Keratinocyte (primary cell): ENCODE measurements at regions not wholly inside any gene's neighbourhood (a gene's known extent, or its start where the extent isn't known, plus 50 kb on each side); places are given as distances from the start of the nearest gene placed in this dataset.
A peak's percentile ranks its signal among the peaks of the same experiment; 100 is the strongest.

Source experiments
- DNase-seq: peaks from one replicate; pipeline ENCODE4 v3.0.0-alpha.2; 2011; ENCODE audit warnings: low read depth, missing footprints, low spot score
- FAIRE-seq: peaks from 2 replicates; lab custom pipeline; 2011; peaks lifted over from hg19 to GRCh38; lab: Jason Lieb, UNC
- H2AFZ ChIP-seq: 2 replicates; pipeline ENCODE4 v1.6.0; 2012; ENCODE audit warnings: low read length, control low read depth, inconsistent platforms; ENCODE audit not compliant: control insufficient read depth
- H3K27ac ChIP-seq: 2 replicates; pipeline ENCODE4 v1.5.1; 2011; ENCODE audit warnings: low read length; ENCODE audit not compliant: control insufficient read depth, insufficient read depth
- H3K27me3 ChIP-seq: 3 replicates; pipeline ENCODE4 v1.6.0; 2011; ENCODE audit warnings: low read length; ENCODE audit not compliant: control insufficient read depth, insufficient read depth; ENCODE audit errors: extremely low read depth
- H3K36me3 ChIP-seq, 2 experiments: 2 replicates in 1 of 2; 3 replicates in 1 of 2; pipeline ENCODE4 v1.5.1; 2011; ENCODE audit warnings: low read length in 2 of 2, mild to moderate bottlenecking in 1 of 2; ENCODE audit not compliant: control insufficient read depth in 2 of 2, insufficient read depth in 2 of 2; ENCODE audit errors: extremely low read depth in 1 of 2
- H3K4me1 ChIP-seq: 3 replicates; pipeline ENCODE4 v1.5.1; 2011; ENCODE audit warnings: low read length; ENCODE audit not compliant: control insufficient read depth, insufficient read depth; ENCODE audit errors: extremely low read depth
- H3K4me2 ChIP-seq: 3 replicates; pipeline ENCODE4 v1.6.0; 2011; ENCODE audit warnings: low read depth, low read length; ENCODE audit not compliant: control insufficient read depth, insufficient read depth; ENCODE audit errors: extremely low read depth
- H3K4me3 ChIP-seq, 3 experiments: fragments of 200-600 bp in 1 of 3; sonication (generic) in 1 of 3; 2 replicates in 2 of 3; 3 replicates in 1 of 3; pipeline ENCODE4 v1.5.1; 2011 to 2016; ENCODE audit warnings: low read length in 3 of 3, mild to moderate bottlenecking in 3 of 3, control low read depth in 2 of 3, inconsistent platforms in 1 of 3, low read depth in 1 of 3, mixed read lengths in 1 of 3, mixed run types in 1 of 3, moderate library complexity in 1 of 3; ENCODE audit not compliant: control insufficient read depth in 2 of 3, insufficient read depth in 2 of 3; ENCODE audit errors: extremely low read depth in 1 of 3
- H3K79me2 ChIP-seq: 2 replicates; pipeline ENCODE4 v1.6.0; 2012; ENCODE audit warnings: low read length; ENCODE audit not compliant: control insufficient read depth, insufficient read depth
- H3K9ac ChIP-seq: 3 replicates; pipeline ENCODE4 v1.6.0; 2011; ENCODE audit warnings: low read length; ENCODE audit not compliant: control insufficient read depth, insufficient read depth; ENCODE audit errors: extremely low read depth
- H3K9me1 ChIP-seq: 3 replicates; pipeline ENCODE4 v1.6.0; 2011; ENCODE audit warnings: low read length; ENCODE audit not compliant: control insufficient read depth, insufficient read depth; ENCODE audit errors: extremely low read depth
- H3K9me3 ChIP-seq: 2 replicates; pipeline ENCODE4 v1.5.1; 2012; ENCODE audit warnings: low read depth, low read length; ENCODE audit not compliant: control insufficient read depth
- H4K20me1 ChIP-seq: 3 replicates; pipeline ENCODE4 v1.6.0; 2011; ENCODE audit warnings: low read length; ENCODE audit not compliant: control insufficient read depth, insufficient read depth; ENCODE audit errors: extremely low read depth
- CTCF ChIP-seq, 3 experiments: IDR thresholded peaks in 1 of 3; conservative IDR thresholded peaks in 1 of 3; optimal IDR thresholded peaks in 1 of 3; 2 replicates in 2 of 3; 3 replicates in 1 of 3; pipeline versions ENCODE3 to v1.5.1; 2011; ENCODE audit warnings: low read length in 3 of 3, mild to moderate bottlenecking in 3 of 3, moderate library complexity in 2 of 3, control low read depth in 1 of 3, inconsistent platforms in 1 of 3; ENCODE audit not compliant: insufficient read depth in 2 of 3; ENCODE audit errors: extremely low read depth in 1 of 3
- EZH2 ChIP-seq: IDR thresholded peaks from one replicate; pipeline ENCODE4 v1.6.1; 2012; ENCODE audit warnings: inconsistent platforms, mild to moderate bottlenecking, low read length, moderate library complexity
- dilution Hi-C: fragments of 300-500 bp; cut with MboI; formaldehyde crosslinking; loops from one replicate; pipeline ENCODE4 v1.7.0; 2020; ENCODE audit warnings: low sequenced_read_pairs; ENCODE audit not compliant: extremely low pct_ligation_motif_present

GRCh38 chr1:56024155-56024554, 555.2 kb downstream of the PLPP3 start:
- no peak for FAIRE-seq

DNA sequence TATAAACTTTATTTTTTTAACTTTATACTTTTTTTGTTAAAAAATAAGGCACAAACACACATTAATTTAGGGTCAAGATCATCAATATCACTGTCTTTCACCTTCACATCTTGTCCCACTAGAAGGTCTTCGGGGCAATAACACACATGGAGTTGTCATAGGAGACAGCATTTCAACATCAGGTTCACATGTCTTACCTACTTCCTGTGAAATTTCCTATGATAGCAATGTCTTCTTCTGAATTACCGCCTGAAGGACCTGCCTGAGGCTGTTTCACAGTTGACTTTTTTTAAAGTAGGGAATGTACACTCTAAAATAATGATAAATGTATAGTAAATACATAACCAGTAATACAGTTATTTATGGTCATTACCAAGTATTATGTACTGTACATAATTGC, 559.4 kb downstream of the PLPP3 start:
- Histone ChIP-seq H3K9me3 (no peaks in the 10 kb centered on the region), H3K36me3 (no peaks in the 10 kb centered on the region), H3K4me3 (no peak overlapping the region), H3K79me2 (no peaks in the 10 kb centered on the region), H3K4me2 (no peak overlapping the region), H3K4me1 (no peaks in the 10 kb centered on the region), H4K20me1 (no peaks in the 10 kb centered on the region), H3K27me3 (no peaks in the 10 kb centered on the region), H3K27ac (no peak overlapping the region), H2AFZ (no peak overlapping the region), H3K9me1 (no peaks in the 10 kb centered on the region), H3K9ac (no peak overlapping the region)
- DNase-seq: no peak
- dilution Hi-C loops: no loop called here
- TF ChIP-seq CTCF (optimal IDR thresholded peaks at IDR 0.05 in 1 of 3, IDR thresholded peaks at IDR 0.05 in 1 of 3, conservative IDR thresholded peaks at IDR 0.05 in 1 of 3; ENCODE audit: extremely low read depth in 1 of 3, insufficient read depth in 2 of 3, low read length in 3 of 3) (no peak), EZH2 (no peak)
- no peak for FAIRE-seq

More at GRCh38 chr1:56024155-56024554, 555.2 kb downstream of the PLPP3 start:
- H3K9ac ChIP-seq: no peak overlapping the region
- H3K9me3 ChIP-seq: no peaks in the 10 kb centered on the region
- no peak overlapping the region for H3K27ac ChIP-seq
- H3K4me1 ChIP-seq: peaks cover 7% of the 10 kb centered on the region
- no peaks in the 10 kb centered on the region for H4K20me1 ChIP-seq
- H3K36me3 ChIP-seq: no peaks in the 10 kb centered on the region
- dilution Hi-C loops: no loop called here
- H3K4me3 ChIP-seq: no peak overlapping the region
- H3K27me3 ChIP-seq: no peaks in the 10 kb centered on the region
- DNase-seq: peak; percentile 66
- H2AFZ ChIP-seq: no peak overlapping the region
- no peaks in the 10 kb centered on the region for H3K9me1 ChIP-seq
- TF ChIP-seq CTCF (optimal IDR thresholded peaks at IDR 0.05 in 1 of 3, IDR thresholded peaks at IDR 0.05 in 1 of 3, conservative IDR thresholded peaks at IDR 0.05 in 1 of 3; ENCODE audit: extremely low read depth in 1 of 3, insufficient read depth in 2 of 3, low read length in 3 of 3): no peak
- TF ChIP-seq EZH2: no peak
- no peaks in the 10 kb centered on the region for H3K79me2 ChIP-seq
- no peak overlapping the region for H3K4me2 ChIP-seq
